Small intestine (tissue), 7 donors: ENCODE measurements at regions not wholly inside any gene's neighbourhood (a gene's known extent, or its start where the extent isn't known, plus 50 kb on each side); places are given as distances from the start of the nearest gene placed in this dataset.

Experiments
- DNase-seq, 2 donors: peaks; one replicate each; pipeline versions ENCODE4 v3.0.0 to v3.0.0-alpha.2; 2013
- FAIRE-seq: peaks from 2 replicates; lab custom pipeline; 2012; peaks lifted over from hg19 to GRCh38; lab: Jason Lieb, UNC
- H3K27ac ChIP-seq, 3 donors: one replicate each; pipeline ENCODE4 v1.5.1; 2013; ENCODE audit warnings: low read length in 2 of 3, mild to moderate bottlenecking in 2 of 3, control low read depth in 1 of 3, inconsistent platforms in 1 of 3, low read depth in 1 of 3, moderate library complexity in 1 of 3
- H3K27me3 ChIP-seq, 3 donors: one replicate each; pipeline ENCODE4 v1.6.1; 2013; ENCODE audit warnings: low read length in 3 of 3, inconsistent platforms in 1 of 3; ENCODE audit not compliant: control insufficient read depth in 3 of 3, insufficient read depth in 3 of 3
- H3K36me3 ChIP-seq, 3 donors: one replicate each; pipeline ENCODE4 v1.6.1; 2013; ENCODE audit warnings: low read length in 3 of 3, inconsistent platforms in 1 of 3, low read depth in 1 of 3, mild to moderate bottlenecking in 1 of 3, moderate library complexity in 1 of 3; ENCODE audit not compliant: control insufficient read depth in 3 of 3, insufficient read depth in 2 of 3
- H3K4me1 ChIP-seq, 3 donors: one replicate each; pipeline ENCODE4 v1.6.1; 2013; ENCODE audit warnings: low read length in 2 of 3, inconsistent platforms in 1 of 3, low read depth in 1 of 3, mild to moderate bottlenecking in 1 of 3, moderate library complexity in 1 of 3; ENCODE audit not compliant: control insufficient read depth in 3 of 3, insufficient read depth in 2 of 3
- H3K4me3 ChIP-seq, 3 donors: one replicate each; pipeline ENCODE4 v1.5.1; 2013; ENCODE audit warnings: low read length in 3 of 3, control low read depth in 1 of 3, inconsistent platforms in 1 of 3, low read depth in 1 of 3, mild to moderate bottlenecking in 1 of 3, moderate library complexity in 1 of 3
- H3K9me3 ChIP-seq, 2 donors: one replicate each; pipeline ENCODE4 v1.6.1; 2013; ENCODE audit warnings: low read depth in 1 of 2, low read length in 1 of 2; ENCODE audit not compliant: control insufficient read depth in 2 of 2, insufficient read depth in 1 of 2
- WGBS, 3 donors: extraction: QIAGEN DNeasy Blood & Tissue Kit; methylation state at CpG; one replicate each; pipeline ENCODE4 v1.1.7; 2013; 5-methylcytosine and 5-hydroxymethylcytosine counted together
- donor health status: healthy with polysubstance abuse.
- donor health status: control.
- donor health status: control.
- donor health status: Bipolar disorder and iron deficiency.
- donor health status: healthy.

DNA sequence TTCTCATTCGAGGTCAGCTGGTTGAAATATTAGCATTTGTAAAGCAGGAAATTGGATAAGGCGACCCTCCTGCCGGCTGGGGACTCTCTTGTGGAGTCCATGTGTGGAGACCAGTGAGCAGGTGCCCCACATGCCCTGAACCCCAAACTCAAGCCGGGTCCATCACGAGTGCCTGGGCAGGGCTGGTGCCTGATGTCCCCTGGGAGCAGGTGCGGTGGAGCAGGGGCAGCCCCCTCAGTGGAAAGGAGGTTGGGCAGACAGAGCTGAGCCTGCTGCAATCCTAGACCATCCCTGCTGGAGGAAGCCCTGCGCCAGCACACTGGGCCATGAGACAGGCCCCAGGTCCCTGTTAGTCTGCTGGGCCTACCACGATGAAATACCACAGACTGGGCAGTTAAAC lies 395.6 kb downstream of the NPHP4 start:
- no peak for DNase-seq
- no peak for FAIRE-seq

DNA sequence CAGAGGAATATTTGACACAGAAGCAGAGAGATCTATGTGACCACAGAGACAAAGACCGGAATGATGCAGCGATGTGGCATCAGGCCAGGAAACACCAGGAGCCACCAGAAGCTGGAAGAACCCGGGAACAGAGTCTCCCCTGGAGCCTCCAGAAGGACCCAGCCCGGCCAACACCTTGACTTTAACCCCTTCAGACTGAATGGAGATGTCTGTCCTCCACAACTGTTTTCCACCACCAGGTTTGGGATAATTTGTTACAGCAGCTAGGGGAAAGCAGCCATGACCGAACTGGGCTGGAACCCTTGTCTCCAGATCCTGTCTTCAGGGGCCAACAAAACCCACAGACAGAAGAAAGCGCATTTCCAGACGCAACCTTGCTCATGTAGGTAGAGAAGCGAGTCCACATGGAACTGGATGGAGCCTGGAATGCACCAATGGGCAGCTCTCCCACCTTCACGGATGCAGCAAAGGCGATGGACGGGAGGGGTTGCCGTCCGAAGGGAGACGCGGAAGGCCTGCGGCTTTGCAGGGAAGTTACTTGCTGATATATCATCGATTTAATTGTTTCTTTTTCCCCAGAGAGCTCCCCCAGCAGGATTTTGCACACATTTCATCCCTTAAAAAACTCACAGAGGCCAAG lies 396.6 kb downstream of the NPHP4 start:
- Histone ChIP-seq H3K27ac (no peak overlapping the region), H3K9me3 (no peaks in the 10 kb centered on the region), H3K36me3 (no peaks in the 10 kb centered on the region), H3K4me3 (no peak overlapping the region), H3K4me1 (no peaks in the 10 kb centered on the region), H3K27me3 (peaks cover 0 to 2% (median 0%) of the 10 kb centered on the region in 3 donors)
- 80 to 86% (median 85%) methylated on average over 17 of the region's 17 CpGs for WGBS, 3 donors
- FAIRE-seq (no peak), DNase-seq (no peak)

More for the DNA sequence above, 395.6 kb downstream of the NPHP4 start:
- no peaks in the 10 kb centered on the region for H3K4me1 ChIP-seq
- H3K36me3 ChIP-seq: no peaks in the 10 kb centered on the region
- no peaks in the 10 kb centered on the region for H3K9me3 ChIP-seq
- WGBS, 3 donors: 79% methylated on average over 8 of the region's 8 CpGs
- H3K27me3 ChIP-seq: peaks cover 0 to 2% (median 0%) of the 10 kb centered on the region in 3 donors
- no peak overlapping the region for H3K27ac ChIP-seq
- no peak overlapping the region for H3K4me3 ChIP-seq

- Histone ChIP-seq H3K4me1 (no peaks in the 10 kb centered on the region), H3K27ac (no peak overlapping the region), H3K9me3 (no peaks in the 10 kb centered on the region), H3K4me3 (no peak overlapping the region), H3K27me3 (peaks cover 0 to 2% (median 0%) of the 10 kb centered on the region in 3 donors), H3K36me3 (no peaks in the 10 kb centered on the region)
- WGBS, 3 donors: 65 to 75% (median 70%) methylated on average over 18 of the region's 18 CpGs
- FAIRE-seq: no peak
- DNase-seq: no peak
Observed at GRCh38 chr1:5594056-5594956, 397.9 kb downstream of the NPHP4 start.

DNA sequence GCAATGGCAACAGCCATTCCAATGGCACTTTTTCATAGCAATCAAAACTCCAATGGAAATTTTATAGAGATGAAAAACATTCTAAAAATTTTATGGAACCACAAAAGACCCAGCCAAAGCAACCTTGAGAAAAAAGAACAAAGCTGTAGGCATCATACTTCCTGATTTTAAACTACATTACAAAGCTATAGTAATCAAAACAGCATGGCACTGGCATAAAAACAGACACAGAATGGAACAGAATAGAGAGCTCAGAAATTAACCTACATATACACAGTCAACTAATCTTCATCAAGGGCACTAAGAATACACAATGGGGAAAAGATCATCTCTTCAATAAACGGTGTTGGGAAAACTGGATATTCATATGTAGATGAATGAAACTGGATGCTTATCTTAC lies 401.5 kb downstream of the NPHP4 start:
- Histone ChIP-seq H3K36me3 (no peaks in the 10 kb centered on the region), H3K4me3 (no peak overlapping the region), H3K9me3 (no peaks in the 10 kb centered on the region), H3K27ac (no peak overlapping the region), H3K27me3 (peaks cover 0 to 2% (median 0%) of the 10 kb centered on the region in 3 donors), H3K4me1 (no peaks in the 10 kb centered on the region)
- DNase-seq (no peak), FAIRE-seq (no peak)
- WGBS, 3 donors: 84 to 93% (median 89%) methylated on average over 1 of the region's 1 CpG

- H3K27ac ChIP-seq: no peak overlapping the region
- H3K4me1 ChIP-seq: no peaks in the 10 kb centered on the region
- H3K36me3 ChIP-seq: no peaks in the 10 kb centered on the region
- H3K9me3 ChIP-seq: no peaks in the 10 kb centered on the region
- whole genome bisulfite sequencing, 3 donors: 64 to 86% (median 73%) methylated on average over 4 of the region's 4 CpGs
- no peak overlapping the region for H3K4me3 ChIP-seq
- FAIRE-seq (no peak), DNase-seq (no peak)
- H3K27me3 ChIP-seq: no peaks in the 10 kb centered on the region
Observed at GRCh38 chr1:5586629-5587028, 405.6 kb downstream of the NPHP4 start.

- no peaks in the 10 kb centered on the region for H3K4me1 ChIP-seq
- no peaks in the 10 kb centered on the region for H3K9me3 ChIP-seq
- FAIRE-seq (no peak), DNase-seq (no peak)
- no peak overlapping the region for H3K4me3 ChIP-seq
- H3K27ac ChIP-seq: no peak overlapping the region
- H3K27me3 ChIP-seq: no peaks in the 10 kb centered on the region
- H3K36me3 ChIP-seq: no peaks in the 10 kb centered on the region
- 47 to 68% (median 53%) methylated on average over 9 of the region's 9 CpGs for WGBS, 3 donors
Observed at GRCh38 chr1:5585256-5585655, 407.0 kb downstream of the NPHP4 start.

DNA sequence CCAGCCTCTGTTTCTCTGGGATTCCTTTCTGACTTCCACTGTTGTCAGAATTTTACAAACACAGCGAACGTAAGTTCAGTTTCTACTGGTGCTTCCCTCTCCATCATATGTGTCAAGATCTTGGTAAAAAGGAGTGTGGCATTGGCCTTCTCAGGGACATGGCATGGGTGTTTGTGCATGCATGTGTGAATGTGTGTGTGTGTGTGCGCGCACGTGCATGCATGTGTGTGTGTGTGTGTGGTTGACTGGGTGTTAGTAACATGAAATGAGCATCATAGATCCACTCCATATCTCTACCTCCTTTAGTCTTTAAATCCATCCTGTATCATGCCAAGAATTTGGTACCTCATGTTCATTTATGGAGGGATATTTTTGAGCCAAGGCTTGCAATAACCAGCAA lies 411.3 kb downstream of the NPHP4 start:
- no peaks in the 10 kb centered on the region for H3K27me3 ChIP-seq
- H3K4me3 ChIP-seq: no peak overlapping the region
- no peaks in the 10 kb centered on the region for H3K4me1 ChIP-seq
- H3K36me3 ChIP-seq: no peaks in the 10 kb centered on the region
- WGBS, 3 donors: 58 to 81% (median 80%) methylated on average over 5 of the region's 5 CpGs
- DNase-seq: no peak
- no peaks in the 10 kb centered on the region for H3K9me3 ChIP-seq
- FAIRE-seq: no peak
- H3K27ac ChIP-seq: no peak overlapping the region

DNA sequence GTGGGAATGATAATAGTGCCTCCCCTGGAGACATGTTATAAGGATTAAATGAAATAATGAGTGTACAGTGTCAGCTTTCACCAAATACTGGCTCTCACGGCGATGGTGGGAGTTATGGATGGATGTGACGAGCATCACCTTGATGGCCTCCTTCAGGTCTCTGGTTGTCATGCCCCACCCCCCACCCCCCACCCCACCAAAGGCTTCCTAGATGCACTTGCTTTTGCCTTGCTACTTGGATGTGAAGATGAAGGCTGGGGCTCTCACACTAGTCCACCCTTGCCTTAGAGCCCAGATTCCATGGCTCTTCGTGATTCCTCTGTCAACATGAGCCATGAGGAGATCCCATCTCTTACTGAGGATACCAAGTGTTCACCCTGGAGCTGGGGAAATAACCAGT lies 412.3 kb downstream of the NPHP4 start:
- H3K4me3 ChIP-seq: no peak overlapping the region

More for the DNA sequence above, 412.3 kb downstream of the NPHP4 start:
- FAIRE-seq: no peak
- Histone ChIP-seq H3K27me3 (no peaks in the 10 kb centered on the region), H3K4me1 (no peaks in the 10 kb centered on the region), H3K9me3 (no peaks in the 10 kb centered on the region), H3K27ac (no peak overlapping the region), H3K36me3 (no peaks in the 10 kb centered on the region)
- DNase-seq: no peak
- WGBS, 3 donors: 82% methylated on average over 4 of the region's 4 CpGs
